CD8-positive, alpha-beta memory T cell (primary cell): ENCODE measurements at regions not wholly inside any gene's neighbourhood (a gene's known extent, or its start where the extent isn't known, plus 50 kb on each side); places are given as distances from the start of the nearest gene placed in this dataset.

ENCODE experiments used
- CTCF ChIA-PET: fragments of 350-600 bp; sonication (Branson Sonifier 250); formaldehyde crosslinking; loops from one replicate; lab custom pipeline; 2021; ENCODE audit warnings: antibody characterized with exemption; lab: Charles Lee
- POLR2A ChIA-PET: fragments of 350-600 bp; sonication (Branson Sonifier 250); formaldehyde crosslinking; loops from one replicate; lab custom pipeline; 2021; ENCODE audit warnings: antibody characterized with exemption; lab: Charles Lee
- DNase-seq, 5 donors: peaks; one replicate each; pipeline versions ENCODE4 v3.0.0 to v3.0.0-alpha.2; 2020 to 2022; ENCODE audit warnings: mixed read lengths in 1 of 5
- H3K27ac ChIP-seq: one replicate; pipeline ENCODE4 v1.7.0; 2013; ENCODE audit warnings: low read depth, mild to moderate bottlenecking, low read length, moderate library complexity
- H3K27me3 ChIP-seq: 2 replicates; pipeline ENCODE4 v1.7.0; 2013; ENCODE audit warnings: low read length, mild to moderate bottlenecking; ENCODE audit not compliant: insufficient read depth, poor library complexity, severe bottlenecking
- H3K36me3 ChIP-seq: 2 replicates; pipeline ENCODE4 v1.7.0; 2013; ENCODE audit warnings: mild to moderate bottlenecking, low read length, moderate library complexity; ENCODE audit not compliant: insufficient read depth
- H3K4me1 ChIP-seq: 2 replicates; pipeline ENCODE4 v1.7.0; 2013; ENCODE audit warnings: mild to moderate bottlenecking, low read length, moderate library complexity; ENCODE audit not compliant: insufficient read depth
- H3K4me3 ChIP-seq: 2 replicates; pipeline ENCODE4 v1.7.0; 2013; ENCODE audit warnings: mild to moderate bottlenecking, low read length
- H3K9me3 ChIP-seq: 2 replicates; pipeline ENCODE4 v1.7.0; 2013; ENCODE audit warnings: mild to moderate bottlenecking, low read length
- H3K27ac Mint-ChIP-seq, 8 donors: one replicate each; pipeline ENCODE4 v1.8.0; 2020 to 2021; ENCODE audit warnings: mixed read lengths in 8 of 8, mild to moderate bottlenecking in 6 of 8, inconsistent platforms in 3 of 8, moderate library complexity in 3 of 8
- H3K27me3 Mint-ChIP-seq, 2 donors: one replicate each; pipeline ENCODE4 v1.8.0; 2020 to 2021; ENCODE audit warnings: mixed read lengths in 2 of 2, mild to moderate bottlenecking in 1 of 2, moderate library complexity in 1 of 2
- H3K36me3 Mint-ChIP-seq, 3 donors: one replicate each; pipeline ENCODE4 v1.8.0; 2020 to 2021; ENCODE audit warnings: mixed read lengths in 3 of 3, inconsistent platforms in 1 of 3, mild to moderate bottlenecking in 1 of 3
- H3K4me1 Mint-ChIP-seq, 3 donors: one replicate each; pipeline ENCODE4 v1.8.0; 2020 to 2021; ENCODE audit warnings: mixed read lengths in 3 of 3, inconsistent platforms in 1 of 3, mild to moderate bottlenecking in 1 of 3
- H3K4me3 Mint-ChIP-seq, 7 donors: one replicate each; pipeline ENCODE4 v1.8.0; 2020 to 2021; ENCODE audit warnings: mixed read lengths in 7 of 7, mild to moderate bottlenecking in 6 of 7, moderate library complexity in 4 of 7, inconsistent platforms in 2 of 7
- H3K9me3 Mint-ChIP-seq, 5 donors: one replicate each; pipeline ENCODE4 v1.8.0; 2020 to 2022; ENCODE audit warnings: mixed read lengths in 5 of 5, mild to moderate bottlenecking in 3 of 5, moderate library complexity in 2 of 5, inconsistent platforms in 1 of 5

DNA sequence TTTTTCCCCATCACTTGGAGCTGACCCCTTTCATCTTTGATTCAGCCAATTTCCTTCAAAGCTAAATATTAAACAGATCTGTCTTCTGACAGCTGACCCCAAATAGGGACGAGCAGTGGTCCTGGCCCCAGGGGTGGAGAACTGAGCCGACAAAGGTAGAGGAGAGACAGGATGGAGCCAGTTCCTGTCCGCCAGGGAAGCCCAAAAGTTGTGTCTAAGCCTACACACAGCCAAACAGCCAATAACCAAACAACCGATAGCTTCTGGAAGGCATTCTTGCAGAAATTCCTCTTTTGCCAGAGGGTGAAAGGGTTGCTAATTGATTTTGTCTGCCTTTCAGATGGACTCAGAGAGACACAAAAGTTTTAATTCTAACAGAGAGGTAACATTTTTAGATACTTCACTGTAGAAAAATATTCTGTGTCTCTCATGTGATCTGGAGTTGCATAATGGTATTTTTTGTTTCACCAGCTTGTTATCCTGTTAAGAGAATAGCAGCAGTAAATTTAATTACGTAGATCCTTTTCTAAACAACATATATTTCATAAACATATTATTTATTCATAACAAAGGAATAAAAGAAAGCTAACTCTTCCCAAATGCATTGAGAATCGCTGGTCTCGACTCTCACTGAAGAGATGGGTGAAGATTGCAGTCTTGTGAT is 161.7 kb upstream of the LYZL1 start:
- H3K4me3 Mint-ChIP-seq = no peak overlapping the region
- H3K4me1 Mint-ChIP-seq = no peaks in the 10 kb centered on the region
- no peak for DNase-seq
- no peaks in the 10 kb centered on the region for H3K36me3 Mint-ChIP-seq
- H3K9me3 Mint-ChIP-seq = peaks cover 0 to 2% (median 0%) of the 10 kb centered on the region in 5 donors
- Histone ChIP-seq H3K4me3 (no peak overlapping the region), H3K4me1 (no peaks in the 10 kb centered on the region), H3K36me3 (no peaks in the 10 kb centered on the region), H3K27me3 (no peaks in the 10 kb centered on the region), H3K9me3 (no peaks in the 10 kb centered on the region), H3K27ac (no peak overlapping the region)
- ChIA-PET CTCF (no interaction called here), POLR2A (no interaction called here)
- peaks cover 3 to 16% of the 10 kb centered on the region in 2 donors for H3K27me3 Mint-ChIP-seq
- H3K27ac Mint-ChIP-seq = no peak overlapping the region

GRCh38 chr10:29127731-29128130 is 161.1 kb upstream of the LYZL1 start:
- H3K4me1 Mint-ChIP-seq = no peaks in the 10 kb centered on the region
- CTCF ChIA-PET = no interaction called here
- no peaks in the 10 kb centered on the region for H3K9me3 ChIP-seq

GRCh38 chr10:29130190-29130673 is 158.6 kb upstream of the LYZL1 start:
- Mint-ChIP-seq H3K36me3 (no peaks in the 10 kb centered on the region), H3K27ac (no peak overlapping the region), H3K4me1 (no peaks in the 10 kb centered on the region), H3K27me3 (peaks cover 6 to 33% of the 10 kb centered on the region in 2 donors), H3K9me3 (peaks cover 0 to 2% (median 0%) of the 10 kb centered on the region in 5 donors), H3K4me3 (no peak overlapping the region)
- ChIA-PET POLR2A (no interaction called here), CTCF (interaction anchor here (0.7 kb wide), 1 partner anchor 502 kb away, joined by 3 read pairs; no protein-coding TSS in a partner anchor)
- Histone ChIP-seq H3K27me3 (no peaks in the 10 kb centered on the region), H3K9me3 (no peaks in the 10 kb centered on the region), H3K4me3 (no peak overlapping the region), H3K36me3 (no peaks in the 10 kb centered on the region), H3K27ac (no peak overlapping the region), H3K4me1 (no peaks in the 10 kb centered on the region)
- DNase-seq = no peak

More at GRCh38 chr10:29127731-29128130, 161.1 kb upstream of the LYZL1 start:
- POLR2A ChIA-PET = no interaction called here
- H3K36me3 Mint-ChIP-seq = no peaks in the 10 kb centered on the region
- H3K27me3 ChIP-seq = no peaks in the 10 kb centered on the region
- H3K9me3 Mint-ChIP-seq = peaks cover 0 to 2% (median 0%) of the 10 kb centered on the region in 5 donors
- no peak for DNase-seq
- no peaks in the 10 kb centered on the region for H3K36me3 ChIP-seq
- H3K4me1 ChIP-seq = no peaks in the 10 kb centered on the region
- H3K27ac ChIP-seq = no peak overlapping the region
- no peak overlapping the region for H3K4me3 Mint-ChIP-seq
- peaks cover 3 to 21% of the 10 kb centered on the region in 2 donors for H3K27me3 Mint-ChIP-seq
- no peak overlapping the region for H3K4me3 ChIP-seq
- H3K27ac Mint-ChIP-seq = no peak overlapping the region

GRCh38 chr10:29131952-29132547 is 156.8 kb upstream of the LYZL1 start:
- POLR2A ChIA-PET = no interaction called here
- no peak overlapping the region for H3K27ac Mint-ChIP-seq

DNA sequence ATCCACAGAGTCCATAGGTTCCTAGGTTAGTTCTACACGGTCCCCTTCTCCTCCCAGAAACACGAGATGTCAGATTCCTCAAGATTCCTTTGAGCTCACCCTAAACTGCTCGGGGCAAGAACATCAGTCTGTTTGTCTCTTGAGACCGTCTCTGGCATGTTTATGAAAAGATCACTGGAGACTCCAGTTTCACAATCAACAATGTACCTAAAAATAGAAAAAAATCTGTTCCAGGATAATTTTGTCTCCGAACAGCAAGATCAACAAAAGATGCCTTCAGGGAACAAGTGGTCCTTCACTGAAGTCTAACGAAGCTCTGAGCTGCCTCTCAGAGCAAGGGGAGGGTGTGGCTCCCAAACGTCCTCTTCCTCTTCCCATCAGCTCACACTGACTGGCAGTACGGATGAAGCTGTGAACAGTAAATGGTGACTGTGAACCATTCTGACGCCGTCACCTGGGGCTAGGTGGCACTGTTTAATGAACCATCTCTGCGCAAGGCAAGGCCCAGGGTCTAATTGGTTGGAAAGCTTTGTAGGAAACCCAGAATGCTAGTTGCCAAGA is 156.2 kb upstream of the LYZL1 start:
- CTCF ChIA-PET = no interaction called here
- Histone ChIP-seq H3K36me3 (no peaks in the 10 kb centered on the region), H3K9me3 (no peaks in the 10 kb centered on the region), H3K4me1 (no peaks in the 10 kb centered on the region), H3K27me3 (no peaks in the 10 kb centered on the region), H3K27ac (no peak overlapping the region), H3K4me3 (no peak overlapping the region)
- Mint-ChIP-seq H3K9me3 (peaks cover 0 to 2% (median 0%) of the 10 kb centered on the region in 5 donors), H3K4me1 (no peaks in the 10 kb centered on the region), H3K36me3 (no peaks in the 10 kb centered on the region), H3K27me3 (peaks cover 3 to 34% of the 10 kb centered on the region in 2 donors), H3K4me3 (no peak overlapping the region), H3K27ac (no peak overlapping the region)
- no peak for DNase-seq
- POLR2A ChIA-PET = no interaction called here

More at GRCh38 chr10:29131952-29132547, 156.8 kb upstream of the LYZL1 start:
- no peaks in the 10 kb centered on the region for H3K27me3 ChIP-seq
- Mint-ChIP-seq H3K4me3 (no peak overlapping the region), H3K27me3 (peaks cover 3 to 34% of the 10 kb centered on the region in 2 donors), H3K36me3 (no peaks in the 10 kb centered on the region), H3K9me3 (peaks cover 0 to 2% (median 0%) of the 10 kb centered on the region in 5 donors), H3K4me1 (no peaks in the 10 kb centered on the region)
- CTCF ChIA-PET = no interaction called here
- H3K36me3 ChIP-seq = no peaks in the 10 kb centered on the region
- no peaks in the 10 kb centered on the region for H3K4me1 ChIP-seq
- no peak for DNase-seq
- no peak overlapping the region for H3K27ac ChIP-seq
- H3K9me3 ChIP-seq = no peaks in the 10 kb centered on the region
- no peak overlapping the region for H3K4me3 ChIP-seq

- no peak overlapping the region for H3K4me3 ChIP-seq
- H3K4me1 ChIP-seq = no peaks in the 10 kb centered on the region
- ChIA-PET POLR2A (no interaction called here), CTCF (interaction anchor here (1.1 kb wide), 1 partner anchor 21 kb away, joined by 3 read pairs; no protein-coding TSS in a partner anchor)
- H3K36me3 Mint-ChIP-seq = no peaks in the 10 kb centered on the region
- peaks cover 0 to 4% (median 0%) of the 10 kb centered on the region in 5 donors for H3K9me3 Mint-ChIP-seq
- no peak overlapping the region for H3K27ac ChIP-seq
- no peak for DNase-seq
- H3K9me3 ChIP-seq = no peaks in the 10 kb centered on the region
- no peaks in the 10 kb centered on the region for H3K27me3 ChIP-seq
- H3K4me1 Mint-ChIP-seq = no peaks in the 10 kb centered on the region
- no peak overlapping the region for H3K4me3 Mint-ChIP-seq
- H3K36me3 ChIP-seq = no peaks in the 10 kb centered on the region
- peaks cover 3 to 30% of the 10 kb centered on the region in 2 donors for H3K27me3 Mint-ChIP-seq
- H3K27ac Mint-ChIP-seq = no peak overlapping the region
Measured at GRCh38 chr10:29135337-29135736, 153.5 kb upstream of the LYZL1 start.

DNA sequence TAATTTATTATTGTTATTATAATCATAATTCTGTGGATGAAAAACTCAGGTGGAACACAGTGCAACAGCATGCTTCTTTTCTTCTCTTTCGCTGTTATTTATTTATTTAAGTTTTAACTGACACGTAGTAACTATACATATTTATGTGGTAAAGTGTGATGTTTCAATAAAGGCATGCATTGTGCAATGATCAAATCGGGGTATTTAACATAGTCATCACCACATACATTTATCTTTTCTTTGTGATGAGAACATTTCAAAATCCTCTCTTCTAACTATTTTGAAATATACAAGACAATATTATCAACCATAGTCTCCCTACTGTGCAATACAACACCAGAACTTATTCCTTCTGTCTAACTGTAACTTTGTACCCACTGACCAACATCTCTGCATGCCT is 152.5 kb upstream of the LYZL1 start:
- Mint-ChIP-seq H3K27me3 (peaks cover 3 to 27% of the 10 kb centered on the region in 2 donors), H3K36me3 (no peaks in the 10 kb centered on the region), H3K4me3 (no peak overlapping the region), H3K9me3 (peaks cover 0 to 4% (median 0%) of the 10 kb centered on the region in 5 donors), H3K27ac (no peak overlapping the region), H3K4me1 (no peaks in the 10 kb centered on the region)
- DNase-seq = no peak
- POLR2A ChIA-PET = no interaction called here
- Histone ChIP-seq H3K27me3 (no peaks in the 10 kb centered on the region), H3K9me3 (no peaks in the 10 kb centered on the region), H3K4me1 (no peaks in the 10 kb centered on the region), H3K4me3 (no peak overlapping the region), H3K36me3 (no peaks in the 10 kb centered on the region), H3K27ac (no peak overlapping the region)
- CTCF ChIA-PET = no interaction called here

GRCh38 chr10:29140151-29140550 is 148.7 kb upstream of the LYZL1 start:
- Mint-ChIP-seq H3K4me3 (no peak overlapping the region), H3K27me3 (peaks cover 8 to 15% of the 10 kb centered on the region in 2 donors), H3K9me3 (peaks cover 0 to 5% (median 0%) of the 10 kb centered on the region in 5 donors), H3K36me3 (no peaks in the 10 kb centered on the region), H3K27ac (no peak overlapping the region), H3K4me1 (no peaks in the 10 kb centered on the region)
- ChIA-PET POLR2A (no interaction called here), CTCF (no interaction called here)
- H3K9me3 ChIP-seq = no peaks in the 10 kb centered on the region
- no peak overlapping the region for H3K4me3 ChIP-seq
- no peaks in the 10 kb centered on the region for H3K4me1 ChIP-seq
- H3K27ac ChIP-seq = no peak overlapping the region
- DNase-seq = no peak
- no peaks in the 10 kb centered on the region for H3K27me3 ChIP-seq
- H3K36me3 ChIP-seq = no peaks in the 10 kb centered on the region
